ENCODE measurements at regions not wholly inside any gene's neighbourhood (a gene's known extent, or its start where the extent isn't known, plus 50 kb on each side); places are given as distances from the start of the nearest gene placed in this dataset.

GRCh38 chr22:48373626-48374173 is 1454.0 kb downstream of the BRD1 start:
- no peak overlapping the region for H3K4me3 ChIP-seq (ENCODE audit: low read depth, low read length)
- no peaks in the 10 kb centered on the region for H3K27me3 ChIP-seq (ENCODE audit: control insufficient read depth, insufficient read depth, low read length)
- POLR2A ChIA-PET = no interaction called here
- H3K36me3 ChIP-seq (ENCODE audit: control insufficient read depth, insufficient read depth, low read length) = no peaks in the 10 kb centered on the region
- CTCF ChIA-PET = no interaction called here
- no peak for DNase-seq (ENCODE audit: low read depth)
- no peak for TF ChIP-seq CTCF (IDR thresholded peaks at IDR 0.05; ENCODE audit: insufficient read depth, low read depth, low read length)

DNA sequence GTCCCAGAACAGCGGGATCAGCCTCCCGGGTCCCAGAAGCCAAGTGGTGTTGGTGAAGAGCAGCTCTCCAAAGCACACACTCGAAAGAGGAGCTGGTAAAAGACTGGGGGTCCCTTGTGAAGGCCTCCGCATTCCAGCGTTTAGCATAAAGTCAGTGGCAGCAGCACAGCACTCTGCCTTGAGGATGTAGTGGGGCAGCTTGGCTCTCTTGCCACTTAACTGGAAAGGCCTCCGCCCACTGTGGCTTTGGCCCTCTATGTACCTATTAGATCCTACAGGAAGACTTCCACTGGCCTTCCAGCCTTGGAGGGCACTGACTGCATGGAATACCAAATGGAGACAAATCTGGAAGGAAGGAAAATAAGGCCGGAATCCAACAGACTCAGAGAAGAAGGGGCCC is 1455.3 kb downstream of the BRD1 start:
- Histone ChIP-seq H3K36me3 (ENCODE audit: control insufficient read depth, insufficient read depth, low read length) (no peaks in the 10 kb centered on the region), H3K4me3 (ENCODE audit: low read depth, low read length) (no peak overlapping the region), H3K27me3 (ENCODE audit: control insufficient read depth, insufficient read depth, low read length) (no peaks in the 10 kb centered on the region)
- ChIA-PET POLR2A (no interaction called here), CTCF (no interaction called here)
- DNase-seq (ENCODE audit: low read depth) = no peak
- TF ChIP-seq CTCF (IDR thresholded peaks at IDR 0.05; ENCODE audit: insufficient read depth, low read depth, low read length) = no peak

GRCh38 chr22:48371391-48371790 is 1456.3 kb downstream of the BRD1 start:
- Histone ChIP-seq H3K36me3 (ENCODE audit: control insufficient read depth, insufficient read depth, low read length) (no peaks in the 10 kb centered on the region), H3K27me3 (ENCODE audit: control insufficient read depth, insufficient read depth, low read length) (no peaks in the 10 kb centered on the region), H3K4me3 (ENCODE audit: low read depth, low read length) (no peak overlapping the region)
- no peak for TF ChIP-seq CTCF (IDR thresholded peaks at IDR 0.05; ENCODE audit: insufficient read depth, low read depth, low read length)
- no peak for DNase-seq (ENCODE audit: low read depth)
- ChIA-PET POLR2A (no interaction called here), CTCF (no interaction called here)

DNA sequence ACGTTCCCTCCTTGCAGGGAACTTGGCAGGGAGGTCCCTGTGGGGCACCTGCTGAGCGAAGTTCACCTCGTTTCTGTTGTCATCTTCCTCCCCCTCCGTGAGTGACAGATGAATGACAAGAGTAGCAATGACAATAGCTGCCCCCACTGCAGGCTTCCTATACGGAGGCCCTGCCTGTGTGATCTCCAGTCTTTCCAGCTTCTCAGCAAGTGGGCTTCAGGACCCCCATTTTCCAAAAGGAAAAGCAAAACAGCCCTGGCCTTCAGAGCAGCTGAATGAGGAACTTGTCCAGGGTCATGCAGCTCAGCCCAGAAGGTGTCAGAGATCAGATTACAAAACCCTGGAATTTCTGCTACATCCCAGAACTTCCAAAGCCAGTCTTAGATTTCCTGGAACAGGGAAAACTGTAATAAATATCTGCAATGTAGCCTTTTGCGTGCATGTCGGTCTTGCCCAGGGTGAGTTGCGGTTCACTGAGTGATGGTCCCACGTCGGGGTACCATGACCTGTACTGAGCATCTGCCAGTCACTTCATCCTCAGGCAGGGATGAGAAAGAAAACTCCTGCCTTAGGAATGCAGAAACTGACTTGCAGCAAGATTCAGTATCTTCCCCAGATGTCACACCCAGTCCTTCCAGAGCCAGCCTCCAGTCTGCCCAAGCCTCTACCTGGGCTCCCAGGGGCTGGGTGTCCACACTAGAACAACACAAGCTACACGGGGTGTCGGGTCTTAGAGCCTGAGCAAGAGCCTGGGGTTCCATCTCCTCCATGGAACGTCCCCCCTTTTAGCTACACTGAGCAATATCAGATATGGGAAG is 1457.0 kb downstream of the BRD1 start:
- no peak overlapping the region for H3K4me3 ChIP-seq (ENCODE audit: low read depth, low read length)
- no peak for DNase-seq (ENCODE audit: low read depth)
- ChIA-PET CTCF (no interaction called here), POLR2A (no interaction called here)
- TF ChIP-seq CTCF (IDR thresholded peaks at IDR 0.05; ENCODE audit: insufficient read depth, low read depth, low read length) = no peak
- no peaks in the 10 kb centered on the region for H3K27me3 ChIP-seq (ENCODE audit: control insufficient read depth, insufficient read depth, low read length)
- no peaks in the 10 kb centered on the region for H3K36me3 ChIP-seq (ENCODE audit: control insufficient read depth, insufficient read depth, low read length)

DNA sequence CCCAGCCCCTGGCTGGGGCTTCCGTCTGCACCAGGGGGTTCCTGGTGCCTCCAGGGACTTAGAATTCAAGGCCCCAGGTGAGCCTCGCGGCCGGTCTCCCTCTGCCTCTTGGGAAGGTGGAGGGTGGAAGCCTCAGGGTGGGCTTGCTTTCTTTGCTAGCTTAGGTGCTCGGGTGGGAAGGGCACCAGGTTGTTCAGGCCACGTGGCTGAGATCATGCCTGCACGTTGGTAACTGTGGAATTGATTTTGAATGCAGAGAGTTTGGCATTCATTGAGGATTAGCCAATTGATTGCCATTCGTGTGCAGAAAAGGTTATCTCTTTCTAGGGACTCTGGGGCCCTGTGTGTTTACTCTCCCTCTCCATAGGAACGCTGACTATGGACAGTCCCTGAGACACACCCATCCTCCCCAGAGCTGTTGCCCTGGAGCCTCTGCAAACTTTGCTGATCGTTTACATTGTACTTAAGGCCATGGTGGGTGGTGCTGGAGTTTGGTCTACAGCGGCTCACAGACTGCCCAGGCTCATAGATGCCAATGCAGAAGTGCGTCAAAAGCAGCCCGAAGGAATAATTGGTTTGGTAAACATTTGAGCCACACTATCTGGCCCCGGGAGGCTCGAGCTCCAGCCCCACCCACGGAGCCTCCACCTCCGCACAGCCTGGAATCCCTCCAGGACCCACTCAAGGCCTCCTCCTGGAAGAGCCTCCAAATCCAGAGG is 1457.7 kb downstream of the BRD1 start:
- no peak for DNase-seq (ENCODE audit: low read depth)
- Histone ChIP-seq H3K36me3 (ENCODE audit: control insufficient read depth, insufficient read depth, low read length) (no peaks in the 10 kb centered on the region), H3K4me3 (ENCODE audit: low read depth, low read length) (no peak overlapping the region), H3K27me3 (ENCODE audit: control insufficient read depth, insufficient read depth, low read length) (no peaks in the 10 kb centered on the region)
- no peak for TF ChIP-seq CTCF (IDR thresholded peaks at IDR 0.05; ENCODE audit: insufficient read depth, low read depth, low read length)
- ChIA-PET CTCF (no interaction called here), POLR2A (no interaction called here)

Data from BJ (cell line).